ENCODE measurements at regions not wholly inside any gene's neighbourhood (a gene's known extent, or its start where the extent isn't known, plus 50 kb on each side); places are given as distances from the start of the nearest gene placed in this dataset.

DNA sequence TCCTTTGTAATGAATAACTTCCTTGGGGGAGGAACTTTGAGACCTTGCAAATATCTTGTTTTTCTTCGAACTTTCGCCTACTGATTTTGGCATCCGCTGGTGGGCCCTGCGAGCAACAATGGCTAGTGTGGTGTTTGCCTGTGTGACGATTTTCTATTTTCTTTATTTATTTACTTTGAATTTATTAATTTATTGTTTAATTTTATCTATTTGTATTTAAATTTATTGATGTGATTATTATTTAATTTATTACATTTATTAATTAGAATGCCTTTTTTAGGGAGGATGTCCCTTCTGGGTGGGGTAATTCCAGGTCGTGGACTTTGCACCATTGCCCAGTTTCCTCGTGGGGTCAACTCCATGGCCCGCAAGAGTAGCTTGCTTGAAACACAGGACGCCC is 149.7 kb downstream of the ZNF664 start (continued):
- TF ChIP-seq SIRT6 (IDR thresholded peaks at IDR 0.05; ENCODE audit: low read length): no peak
- TF ChIP-seq, protein P1, sequence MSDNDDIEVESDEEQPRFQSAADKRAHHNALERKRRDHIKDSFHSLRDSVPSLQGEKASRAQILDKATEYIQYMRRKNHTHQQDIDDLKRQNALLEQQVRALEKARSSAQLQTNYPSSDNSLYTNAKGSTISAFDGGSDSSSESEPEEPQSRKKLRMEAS (IDR thresholded peaks at IDR 0.05): no peak
